Ramos (cell line): ENCODE measurements at regions not wholly inside any gene's neighbourhood (a gene's known extent, or its start where the extent isn't known, plus 50 kb on each side); places are given as distances from the start of the nearest gene placed in this dataset.

Experiments
- in situ Hi-C: fragments of 300-500 bp; cut with MboI; formaldehyde crosslinking; loops from one replicate; pipeline ENCODE4 v1.14.3; 2022; ENCODE audit warnings: low sequenced_read_pairs; ENCODE audit not compliant: unreplicated experiment

DNA sequence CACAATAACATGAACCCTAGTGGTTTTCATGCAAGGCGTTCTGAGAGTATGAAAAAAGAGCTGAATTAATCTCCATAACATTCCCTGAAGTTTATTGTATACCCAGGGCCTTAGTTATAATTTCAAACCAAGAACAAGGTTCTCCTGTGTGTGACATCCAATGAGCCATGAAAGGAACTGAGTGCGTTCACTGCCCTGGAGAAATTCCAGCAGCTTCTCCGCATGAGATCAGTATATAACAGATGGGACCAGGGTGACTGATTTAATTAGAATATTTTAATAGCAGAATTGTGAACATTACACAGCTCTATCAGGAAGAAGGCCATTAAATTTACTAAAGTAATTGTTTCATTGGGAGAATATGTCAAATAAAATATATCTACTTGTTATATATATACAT is 1190.5 kb upstream of the SLC10A2 start:
- in situ Hi-C loops: no loop called here

DNA sequence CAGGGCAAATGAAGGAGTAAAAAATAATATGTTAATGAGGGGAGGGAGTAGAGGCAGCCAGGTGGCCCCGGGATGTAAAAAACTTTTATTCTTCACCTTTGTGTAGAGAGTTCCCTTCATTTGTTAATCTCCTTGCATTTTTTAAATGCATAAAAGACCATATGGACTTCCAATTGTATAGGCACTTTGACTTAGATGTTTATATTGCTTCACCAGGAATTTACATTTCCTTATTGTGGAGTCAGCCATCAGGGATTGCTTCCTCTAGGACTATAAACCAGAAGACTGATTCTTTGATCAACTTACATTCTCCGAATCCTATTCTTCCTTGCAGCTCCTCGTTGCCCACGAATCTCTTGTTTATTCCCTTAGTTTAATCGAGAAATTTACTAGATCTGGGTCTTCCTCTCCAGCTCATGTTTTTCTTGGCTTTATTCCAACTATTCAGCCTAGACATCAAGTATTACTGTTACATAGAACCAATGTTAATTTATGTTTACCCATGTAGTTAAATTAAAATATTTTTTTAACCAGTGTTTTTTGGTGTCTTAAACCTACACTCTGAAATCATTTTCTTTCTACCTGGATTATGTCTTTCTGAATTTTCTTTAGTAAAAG is 1187.0 kb upstream of the SLC10A2 start:
- in situ Hi-C loops: no loop called here

GRCh38 chr13:104251931-104252330 is 1185.7 kb upstream of the SLC10A2 start:
- in situ Hi-C loops: no loop called here

GRCh38 chr13:104246955-104247354 is 1180.7 kb upstream of the SLC10A2 start:
- in situ Hi-C loops: no loop called here

DNA sequence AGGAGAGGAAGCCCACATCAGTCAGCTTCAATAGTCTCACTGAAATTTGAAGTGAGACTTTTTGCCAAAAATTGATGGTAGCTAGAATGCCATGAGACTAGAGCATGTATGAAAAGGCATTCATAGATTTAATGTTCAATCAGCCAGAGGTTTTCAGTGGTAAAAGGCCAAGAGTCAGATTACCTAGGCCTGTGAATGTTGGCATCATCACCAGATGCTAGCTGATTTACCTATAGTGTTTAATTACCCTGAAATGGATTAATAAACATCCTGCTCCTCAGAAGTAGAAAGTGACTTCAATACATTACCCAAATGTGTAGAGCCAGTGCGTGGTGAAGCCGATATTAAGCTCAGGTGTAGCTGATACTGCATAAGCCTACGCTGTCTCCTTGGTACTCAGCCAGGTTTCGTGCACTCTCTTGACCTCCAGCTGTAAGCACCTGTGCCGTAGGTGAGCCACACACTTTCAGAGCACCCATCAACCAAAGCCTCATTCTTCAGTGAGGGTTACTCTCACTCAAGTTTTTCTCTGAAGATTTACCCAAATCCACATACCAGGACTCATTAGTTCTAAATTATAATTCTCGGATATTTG is 1140.3 kb upstream of the SLC10A2 start:
- in situ Hi-C loops: no loop called here

DNA sequence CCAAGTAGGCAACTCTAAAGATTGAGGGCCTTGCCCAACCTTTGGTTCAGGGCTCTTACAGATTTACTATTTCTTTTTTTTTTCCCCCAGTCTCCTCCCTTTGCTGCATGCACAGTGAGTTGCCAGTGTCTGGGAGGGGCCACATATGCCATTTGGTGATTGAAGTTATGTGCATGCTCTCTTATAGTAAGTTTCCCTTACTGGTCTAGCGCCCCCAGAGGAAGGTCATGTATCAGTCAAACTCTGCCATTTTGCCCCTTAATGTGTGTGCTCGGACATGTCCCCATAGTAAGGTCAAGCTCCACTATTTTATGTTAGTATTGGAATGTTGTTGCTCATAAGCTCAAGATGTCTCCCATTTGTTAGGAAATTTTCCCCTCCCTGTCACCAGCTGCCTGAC is 1138.0 kb upstream of the SLC10A2 start:
- in situ Hi-C loops: no loop called here

- in situ Hi-C loops: no loop called here
Measured at GRCh38 chr13:104198801-104199200, 1132.6 kb upstream of the SLC10A2 start.

DNA sequence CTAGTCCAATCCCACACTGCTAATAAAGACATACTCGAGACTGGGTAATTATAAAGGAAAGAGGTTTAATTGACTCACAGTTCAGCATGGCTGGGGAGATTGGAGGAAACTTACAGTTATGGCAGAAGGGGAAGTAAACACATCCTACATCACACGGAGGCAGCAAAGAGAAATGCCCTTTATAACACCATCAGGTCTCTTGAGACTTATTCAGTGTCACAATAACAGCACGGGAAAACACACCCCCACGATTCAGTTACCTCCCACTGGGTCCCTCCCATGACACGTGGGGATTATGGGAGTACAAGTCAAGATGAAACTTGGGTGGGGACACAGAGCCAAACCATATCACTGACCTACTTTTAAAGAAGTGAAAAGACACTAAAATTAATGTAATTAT is 1130.4 kb upstream of the SLC10A2 start:
- in situ Hi-C loops: no loop called here

GRCh38 chr13:104181526-104182231 is 1115.5 kb upstream of the SLC10A2 start:
- in situ Hi-C loops: no loop called here

DNA sequence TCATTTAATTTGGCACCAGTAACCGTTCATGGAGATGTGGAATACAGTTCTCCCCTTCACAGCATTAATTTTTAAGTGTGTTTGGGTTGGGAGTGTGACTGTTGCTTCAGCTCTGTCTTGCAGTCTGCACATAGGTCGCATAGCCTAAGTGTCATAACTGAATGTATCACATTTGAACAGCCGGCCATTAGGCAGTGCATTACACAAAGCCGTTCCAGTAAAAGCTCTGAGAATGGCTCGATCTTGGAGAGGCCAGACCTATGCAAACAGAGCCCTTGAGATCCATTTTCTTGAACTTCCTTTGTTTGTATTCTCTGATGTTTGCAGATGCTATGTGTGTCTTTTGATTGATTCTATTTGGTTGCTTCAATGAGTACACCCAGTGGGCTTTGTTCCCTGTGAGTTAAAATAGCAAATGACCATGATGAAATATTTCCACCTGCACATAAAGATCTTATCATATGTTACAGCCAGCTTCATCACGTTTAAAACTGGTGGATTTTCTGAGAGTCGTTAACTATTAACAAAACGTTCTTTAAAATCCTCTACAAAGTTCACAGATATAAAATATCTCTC is 1104.9 kb upstream of the SLC10A2 start:
- in situ Hi-C loops: no loop called here

GRCh38 chr13:104163866-104164630 is 1097.8 kb upstream of the SLC10A2 start:
- in situ Hi-C loops: no loop called here

- in situ Hi-C loops: no loop called here
Measured at GRCh38 chr13:104160536-104160935, 1094.3 kb upstream of the SLC10A2 start.

DNA sequence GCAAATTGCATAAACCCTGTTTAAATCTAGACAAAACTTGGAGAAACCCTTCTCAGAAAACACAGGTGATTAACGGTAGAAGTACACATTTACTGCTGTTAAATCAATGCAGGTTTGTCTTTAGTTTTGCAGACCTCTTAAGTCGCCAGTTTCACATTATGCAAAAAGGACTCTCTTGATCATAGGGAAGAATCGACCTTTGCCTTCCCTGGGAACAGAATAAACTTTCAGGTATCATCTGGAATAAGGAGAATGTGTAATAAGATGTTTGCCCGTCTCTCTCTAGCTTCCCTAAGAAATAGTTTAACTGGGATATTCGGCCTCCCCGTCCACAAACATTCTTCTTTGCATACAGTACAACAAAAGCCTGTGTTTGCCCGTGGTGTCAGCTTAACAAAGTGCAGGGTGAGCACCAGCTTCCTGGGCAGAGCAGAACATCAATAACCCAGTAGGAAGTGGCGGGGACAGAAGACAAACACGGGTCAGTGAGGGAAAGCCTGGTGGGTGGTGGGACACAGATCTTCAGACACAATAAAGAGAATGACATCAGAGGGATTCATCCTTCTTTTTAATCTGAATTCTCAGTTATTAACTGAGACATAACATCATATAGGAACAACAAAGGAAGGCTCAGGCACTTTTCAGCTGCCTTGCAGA is 1077.7 kb upstream of the SLC10A2 start:
- in situ Hi-C loops: no loop called here

- in situ Hi-C loops: no loop called here
Measured at GRCh38 chr13:104140552-104140951, 1074.3 kb upstream of the SLC10A2 start.

DNA sequence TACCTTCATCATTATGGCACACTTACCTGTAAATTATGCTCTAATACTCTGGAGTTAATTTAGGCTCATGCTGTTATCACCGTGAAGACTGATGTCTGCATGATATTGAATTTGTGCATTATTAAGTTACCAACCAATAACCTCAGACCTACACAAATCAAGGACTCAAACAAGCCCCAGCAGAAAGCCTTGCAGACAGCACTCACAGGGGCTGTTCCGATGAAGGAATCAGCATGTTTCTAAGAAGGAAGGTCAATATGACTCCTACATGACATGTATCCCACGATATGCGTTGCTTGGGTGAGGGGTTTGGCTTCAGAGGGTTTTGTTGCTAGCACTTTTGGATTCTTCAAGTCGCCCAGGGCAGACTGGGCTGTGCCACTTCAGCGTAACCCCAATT is 1071.2 kb upstream of the SLC10A2 start:
- in situ Hi-C loops: no loop called here

DNA sequence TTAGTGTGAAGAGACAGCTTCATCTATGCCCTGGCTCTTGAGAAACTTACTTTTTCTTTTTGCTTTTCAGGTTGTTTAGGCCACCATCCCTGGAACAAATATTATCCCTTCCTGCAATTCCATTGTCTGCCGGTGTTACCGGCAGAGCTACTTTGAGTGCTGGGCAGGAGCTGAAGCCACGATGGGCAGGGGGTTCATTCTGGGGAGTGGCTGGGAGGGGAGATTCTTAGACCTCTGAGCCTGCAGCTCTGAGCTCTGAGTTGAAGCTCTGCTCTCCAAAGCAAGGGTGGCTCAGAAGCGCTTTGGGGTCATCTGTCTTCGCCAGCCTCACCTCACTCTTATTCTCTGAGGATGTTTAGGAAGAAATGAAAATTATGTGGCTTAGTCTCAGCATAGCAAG is 1066.6 kb upstream of the SLC10A2 start:
- in situ Hi-C loops: no loop called here

DNA sequence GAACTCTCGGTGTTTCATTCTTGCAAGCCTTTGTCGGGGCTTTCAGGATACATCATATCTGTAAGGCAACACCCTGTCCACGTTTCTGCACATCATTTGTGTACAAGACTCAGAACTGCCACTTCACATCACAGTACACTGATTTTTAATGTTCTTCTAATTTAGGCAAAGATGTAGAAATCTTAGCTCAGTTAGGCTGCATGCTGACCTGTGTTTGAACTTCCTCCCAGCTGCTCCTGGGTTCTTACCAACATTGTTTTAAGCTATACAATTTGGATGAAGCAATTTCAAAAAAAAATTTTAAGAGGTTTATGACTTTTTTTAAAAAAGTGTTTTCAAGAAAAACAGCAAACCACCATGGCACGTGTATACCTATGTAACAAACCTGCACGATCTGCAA is 1047.9 kb upstream of the SLC10A2 start:
- in situ Hi-C loops: no loop called here

GRCh38 chr13:104111031-104111430 is 1044.8 kb upstream of the SLC10A2 start:
- in situ Hi-C loops: no loop called here

DNA sequence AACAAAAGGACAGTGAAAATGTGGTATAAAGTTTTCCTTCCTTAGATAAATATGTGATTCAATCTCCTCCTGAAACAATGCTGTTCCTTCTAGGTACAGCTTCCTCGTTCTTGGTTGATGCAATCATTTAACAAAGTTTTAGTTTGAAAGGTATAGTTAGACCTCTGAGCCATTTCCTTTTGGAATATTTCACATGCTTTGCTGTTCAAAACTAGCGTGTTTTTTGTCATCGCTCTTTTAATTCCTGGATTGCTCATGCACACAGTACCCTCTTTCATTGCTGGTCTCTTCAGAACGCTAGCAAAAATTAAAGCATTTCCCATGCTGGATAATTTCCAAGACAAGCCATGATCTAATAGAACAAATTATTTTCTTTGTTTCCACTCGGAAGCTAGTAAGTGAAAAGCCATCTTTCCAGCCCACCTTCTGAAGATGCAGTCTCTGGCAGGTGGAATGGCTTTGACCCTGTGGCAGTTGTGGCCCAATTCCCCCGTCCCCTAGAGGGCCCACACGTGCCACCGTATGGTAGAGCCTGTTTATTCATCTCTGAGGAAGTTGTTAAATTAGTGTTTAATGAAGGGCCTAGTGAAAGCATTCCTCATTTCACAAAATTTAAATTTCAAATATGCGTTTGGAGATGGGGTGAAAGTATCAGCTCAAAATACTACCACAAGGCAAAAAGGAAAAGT is 1040.6 kb upstream of the SLC10A2 start:
- in situ Hi-C loops: no loop called here
